Gastroesophageal sphincter (tissue), 4 donors: ENCODE measurements at regions not wholly inside any gene's neighbourhood (a gene's known extent, or its start where the extent isn't known, plus 50 kb on each side); places are given as distances from the start of the nearest gene placed in this dataset.
"Not testable (repeated sequence)": the region's sequence is repeated elsewhere in the genome, so short reads cannot be mapped to it uniquely, and the experiment has no call there.

Experiments
- ATAC-seq: fragments of 150-250 bp; one replicate; pipeline ENCODE4 v1.9.1; 2016; ENCODE audit warnings: mild to moderate bottlenecking, moderate library complexity
- H3K27ac ChIP-seq, 4 donors: fragments of 200-600 bp; sonication (generic) in 3 of 4; 1 replicate in 3 of 4; 2 replicates in 1 of 4; pipeline ENCODE4 v1.5.1; 2016 to 2019
- H3K27me3 ChIP-seq: fragments of 200-600 bp; sonication (generic); one replicate; pipeline ENCODE4 v1.5.1; 2019
- H3K36me3 ChIP-seq, 2 donors: fragments of 200-600 bp; sonication (generic); one replicate each; pipeline ENCODE4 v1.5.1; 2019; ENCODE audit warnings: control low read depth in 1 of 2
- H3K4me1 ChIP-seq, 3 donors: fragments of 200-600 bp; sonication (generic); 1 replicate in 2 of 3; 2 replicates in 1 of 3; pipeline ENCODE4 v1.5.1; 2016 to 2019; ENCODE audit warnings: control low read depth in 2 of 3
- H3K4me3 ChIP-seq, 2 donors: fragments of 200-600 bp; sonication (generic); one replicate each; pipeline ENCODE4 v1.5.1; 2019; ENCODE audit warnings: mild to moderate bottlenecking in 1 of 2, moderate library complexity in 1 of 2
- H3K9me3 ChIP-seq, 3 donors: fragments of 200-600 bp; sonication (generic); one replicate each; pipeline ENCODE4 v1.5.1; 2017 to 2019; ENCODE audit warnings: control low read depth in 2 of 3
- CTCF ChIP-seq, 4 experiments: fragments of 200-600 bp in 2 of 4; fragments of 450-650 bp in 2 of 4; sonication (generic) in 1 of 4; IDR thresholded peaks; one replicate each; pipeline ENCODE4 v1.5.1; 2017 to 2019; ENCODE audit warnings: antibody characterized with exemption in 4 of 4, mild to moderate bottlenecking in 2 of 4, moderate library complexity in 2 of 4
- EP300 ChIP-seq: sonication (generic); formaldehyde crosslinking; IDR thresholded peaks from one replicate; pipeline ENCODE4 v1.6.1; 2017; ENCODE audit warnings: antibody characterized with exemption, mild to moderate bottlenecking
- POLR2A ChIP-seq, 2 donors: fragments of 450-650 bp; IDR thresholded peaks; one replicate each; pipeline ENCODE4 v1.6.1; 2017; ENCODE audit warnings: antibody characterized with exemption in 2 of 2, mild to moderate bottlenecking in 2 of 2, moderate library complexity in 1 of 2
- POLR2AphosphoS5 ChIP-seq: sonication (generic); formaldehyde crosslinking; IDR thresholded peaks from one replicate; pipeline ENCODE4 v1.6.1; 2017; ENCODE audit warnings: antibody characterized with exemption
- WGBS, 2 donors: methylation state at CpG; one replicate each; pipeline ENCODE4 v1.1.5; 2018; ENCODE audit warnings: low coverage in 1 of 2; 5-methylcytosine and 5-hydroxymethylcytosine counted together

DNA sequence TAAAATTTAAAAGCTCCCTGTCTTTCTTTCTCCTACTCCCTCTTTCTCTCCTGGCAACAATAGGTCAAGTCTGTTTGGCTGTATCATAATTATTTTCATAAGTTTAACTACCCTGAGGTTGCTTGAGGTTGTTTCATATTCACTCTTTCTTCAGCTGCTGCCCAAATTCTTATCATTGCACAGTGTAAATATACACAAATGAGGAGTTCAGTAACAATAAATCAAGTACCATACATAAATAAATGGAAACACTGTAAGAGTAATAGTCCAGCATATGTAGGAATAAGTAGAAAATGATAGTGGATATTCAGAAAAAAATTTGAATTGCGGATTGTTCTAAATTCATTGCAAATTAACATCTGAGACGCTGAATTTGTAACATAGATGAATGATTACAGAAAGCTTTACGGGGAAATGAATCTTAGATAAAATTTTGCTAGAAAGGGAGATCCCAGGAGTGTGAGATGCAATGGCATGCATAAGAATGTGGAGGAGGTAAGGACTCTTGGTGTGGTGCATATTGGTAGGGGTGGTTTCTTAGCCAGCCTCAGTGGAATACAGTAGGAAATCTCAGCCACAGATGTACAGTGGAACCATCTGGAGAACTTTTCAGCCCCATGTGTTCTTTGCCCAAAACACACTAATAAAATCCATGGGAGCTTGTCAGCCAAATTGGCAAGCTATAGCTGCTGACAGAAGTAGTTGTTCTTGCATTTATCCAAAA is 480.7 kb downstream of the HTR1B start:
- ATAC-seq = no peak
- WGBS, 2 donors = 14 to 46% methylated on average over 2 to 3 of the region's 3 CpGs
- no peak for TF ChIP-seq POLR2A (IDR thresholded peaks at IDR 0.05)
- no peak for TF ChIP-seq POLR2AphosphoS5
- TF ChIP-seq EP300 = no peak
- TF ChIP-seq CTCF (IDR thresholded peaks at IDR 0.05) = no peak
- Histone ChIP-seq H3K4me3 (no peak overlapping the region), H3K9me3 (no peaks in the 10 kb centered on the region), H3K27me3 (no peaks in the 10 kb centered on the region), H3K36me3 (no peaks in the 10 kb centered on the region), H3K27ac (no peak overlapping the region), H3K4me1 (no peaks in the 10 kb centered on the region)

- Histone ChIP-seq H3K27me3 (no peaks in the 10 kb centered on the region), H3K36me3 (no peaks in the 10 kb centered on the region), H3K4me1 (no peaks in the 10 kb centered on the region), H3K9me3 (no peaks in the 10 kb centered on the region), H3K27ac (no peak overlapping the region), H3K4me3 (no peak overlapping the region)
- no peak for ATAC-seq
- TF ChIP-seq POLR2AphosphoS5 (no peak), EP300 (no peak), CTCF (IDR thresholded peaks at IDR 0.05) (no peak), POLR2A (IDR thresholded peaks at IDR 0.05) (no peak)
Observed at GRCh38 chr6:76972474-76972873, 490.8 kb downstream of the HTR1B start.

GRCh38 chr6:76959177-76959576 is 504.1 kb downstream of the HTR1B start:
- H3K4me3 ChIP-seq, ATAC-seq, H3K9me3 ChIP-seq, H3K27ac ChIP-seq, H3K4me1 ChIP-seq, H3K36me3 ChIP-seq, H3K27me3 ChIP-seq: not testable (repeated sequence)
- WGBS, 2 donors = no CpG with 5 or more reads among the region's 15 CpGs

GRCh38 chr6:76942203-76942966 is 520.9 kb downstream of the HTR1B start:
- Histone ChIP-seq H3K4me3 (no peak overlapping the region), H3K27ac (no peak overlapping the region), H3K9me3 (peaks cover 0 to 8% (median 0%) of the 10 kb centered on the region in 3 donors), H3K4me1 (no peaks in the 10 kb centered on the region), H3K27me3 (no peaks in the 10 kb centered on the region), H3K36me3 (no peaks in the 10 kb centered on the region)
- TF ChIP-seq EP300 (no peak), CTCF (IDR thresholded peaks at IDR 0.05) (no peak), POLR2AphosphoS5 (no peak), POLR2A (IDR thresholded peaks at IDR 0.05) (no peak)
- ATAC-seq = no peak
- WGBS, 2 donors = 83 to 90% methylated on average over 1 to 2 of the region's 2 CpGs

DNA sequence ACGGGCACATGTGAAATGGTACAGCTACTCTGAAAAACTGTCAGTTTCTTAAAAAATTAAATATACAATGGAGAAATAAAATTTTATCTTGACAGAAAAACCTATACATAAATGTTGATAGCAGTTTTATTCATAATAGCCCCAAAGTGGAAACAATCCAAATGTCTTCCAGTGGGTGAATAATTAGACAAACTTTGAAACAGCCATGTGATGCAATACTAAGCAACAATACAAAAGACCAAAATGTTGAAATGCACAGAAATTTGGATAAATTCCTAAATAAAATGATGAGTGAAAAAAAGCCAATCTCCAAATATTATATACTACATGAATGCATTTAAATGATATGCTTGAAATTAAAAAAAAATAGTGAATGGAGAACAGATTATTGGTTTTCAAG is 523.1 kb downstream of the HTR1B start:
- no peaks in the 10 kb centered on the region for H3K36me3 ChIP-seq
- H3K27ac ChIP-seq = no peak overlapping the region
- H3K27me3 ChIP-seq = no peaks in the 10 kb centered on the region
- TF ChIP-seq POLR2A (IDR thresholded peaks at IDR 0.05) (no peak), POLR2AphosphoS5 (no peak), CTCF (IDR thresholded peaks at IDR 0.05) (no peak), EP300 (no peak)
- H3K9me3 ChIP-seq = peaks cover 0 to 8% (median 0%) of the 10 kb centered on the region in 3 donors
- 59 to 83% methylated on average over 1 of the region's 1 CpG for WGBS, 2 donors
- no peak for ATAC-seq
- H3K4me3 ChIP-seq = no peak overlapping the region
- no peaks in the 10 kb centered on the region for H3K4me1 ChIP-seq
